DMS114 treated with DMSO at 0.1 percent for 48 hours (cell line): ENCODE measurements at regions not wholly inside any gene's neighbourhood (a gene's known extent, or its start where the extent isn't known, plus 50 kb on each side); places are given as distances from the start of the nearest gene placed in this dataset.
"Not testable (repeated sequence)": the region's sequence is repeated elsewhere in the genome, so short reads cannot be mapped to it uniquely, and the experiment has no call there.

Source experiments
- DNase-seq: peaks from one replicate; lab custom pipeline; 2025; ENCODE audit not compliant: unreplicated experiment; lab: John Stamatoyannopoulos, UW

DNA sequence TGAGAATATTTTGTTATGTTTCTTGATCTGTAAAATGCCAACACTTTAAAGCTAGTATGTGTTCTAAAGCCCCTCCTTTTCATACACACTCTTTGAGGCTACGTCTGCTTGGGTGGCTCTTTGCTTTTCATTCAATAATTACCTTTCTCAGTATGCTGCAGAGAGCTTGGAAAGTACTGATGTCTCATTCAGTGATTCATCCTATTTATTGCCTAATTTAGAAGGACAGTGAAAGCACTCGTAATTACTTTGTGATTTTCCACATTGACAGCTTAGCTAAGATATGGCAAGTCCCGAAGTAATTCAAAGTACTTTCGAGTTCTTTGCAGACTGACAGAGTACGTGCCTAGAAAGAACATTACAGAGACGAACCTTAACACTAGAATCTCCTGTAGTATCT is 57.2 kb downstream of the BMP15 start:
- DNase-seq = no peak

DNA sequence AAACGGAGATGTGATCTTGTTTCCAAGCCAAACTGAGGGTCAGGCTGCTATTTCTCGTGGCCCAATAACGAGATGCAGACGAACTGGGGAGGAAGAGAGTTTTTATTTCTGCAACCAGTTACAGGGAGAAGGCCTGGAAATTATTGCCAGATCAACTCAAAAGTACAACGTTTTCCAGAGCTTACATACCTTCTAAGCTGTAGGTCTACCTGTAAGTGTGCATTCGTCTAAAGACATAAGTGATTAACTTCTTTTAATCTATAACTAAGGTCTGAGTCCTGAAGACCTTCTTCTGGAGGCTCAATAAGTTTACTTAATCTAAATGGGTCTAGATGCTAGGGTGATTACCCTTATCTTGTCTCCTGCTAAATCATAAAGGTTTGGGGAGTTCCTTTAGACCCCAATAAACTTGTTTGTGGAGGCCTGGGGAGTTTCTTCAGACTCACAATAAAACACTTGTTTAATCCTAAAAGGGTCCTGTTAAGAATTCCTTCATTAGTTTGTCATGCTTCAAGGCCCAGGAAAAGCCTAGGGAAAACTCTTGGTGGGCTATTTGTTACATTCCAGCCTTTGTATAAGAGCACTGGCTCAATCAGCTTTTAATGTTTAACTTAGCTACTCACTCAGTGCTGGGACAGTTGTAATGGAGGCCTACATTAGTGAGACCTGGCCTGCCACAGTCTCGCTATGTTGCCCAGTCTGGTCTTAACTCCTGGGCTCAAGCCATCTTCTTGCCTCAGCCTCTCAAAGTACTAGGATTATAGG is 58.5 kb downstream of the BMP15 start:
- not testable (repeated sequence) for DNase-seq

DNA sequence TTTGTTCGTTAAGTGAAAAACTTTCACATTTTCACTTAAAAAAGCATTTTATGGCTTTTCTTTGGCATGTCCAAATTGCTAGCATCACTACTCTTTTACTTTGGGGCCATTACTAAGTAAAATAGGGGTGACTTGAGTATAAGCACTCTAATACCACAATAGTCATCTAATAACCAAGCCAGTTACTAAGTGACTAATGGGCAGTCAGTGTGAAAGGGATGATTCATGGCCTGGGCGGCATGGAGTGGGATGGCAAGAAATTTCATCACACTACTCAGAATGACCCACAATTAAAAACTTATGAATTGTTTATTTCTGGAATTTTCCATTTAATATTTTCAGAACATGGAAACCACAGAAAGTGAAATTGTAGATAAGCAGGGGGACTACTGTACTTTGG is 60.9 kb downstream of the BMP15 start:
- no peak for DNase-seq

DNA sequence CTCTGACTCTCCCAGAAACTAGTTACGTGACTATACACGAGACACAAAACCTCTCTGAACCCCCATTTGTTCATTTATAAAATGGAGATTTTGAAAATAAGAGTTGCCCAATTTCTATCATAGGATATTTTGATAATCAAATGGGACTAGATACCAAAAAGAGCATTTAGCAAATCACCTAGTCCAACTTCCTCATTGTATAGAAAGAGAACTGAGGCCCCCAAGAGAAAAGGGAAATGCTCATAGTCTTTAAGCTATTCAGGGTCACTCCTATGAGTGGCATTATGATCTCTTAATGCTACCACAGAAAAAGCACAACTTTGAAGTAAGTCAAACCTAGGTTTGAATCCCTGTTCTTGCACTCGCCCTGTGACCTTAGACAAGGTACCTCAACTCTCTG is 62.7 kb downstream of the BMP15 start:
- no peak for DNase-seq

DNA sequence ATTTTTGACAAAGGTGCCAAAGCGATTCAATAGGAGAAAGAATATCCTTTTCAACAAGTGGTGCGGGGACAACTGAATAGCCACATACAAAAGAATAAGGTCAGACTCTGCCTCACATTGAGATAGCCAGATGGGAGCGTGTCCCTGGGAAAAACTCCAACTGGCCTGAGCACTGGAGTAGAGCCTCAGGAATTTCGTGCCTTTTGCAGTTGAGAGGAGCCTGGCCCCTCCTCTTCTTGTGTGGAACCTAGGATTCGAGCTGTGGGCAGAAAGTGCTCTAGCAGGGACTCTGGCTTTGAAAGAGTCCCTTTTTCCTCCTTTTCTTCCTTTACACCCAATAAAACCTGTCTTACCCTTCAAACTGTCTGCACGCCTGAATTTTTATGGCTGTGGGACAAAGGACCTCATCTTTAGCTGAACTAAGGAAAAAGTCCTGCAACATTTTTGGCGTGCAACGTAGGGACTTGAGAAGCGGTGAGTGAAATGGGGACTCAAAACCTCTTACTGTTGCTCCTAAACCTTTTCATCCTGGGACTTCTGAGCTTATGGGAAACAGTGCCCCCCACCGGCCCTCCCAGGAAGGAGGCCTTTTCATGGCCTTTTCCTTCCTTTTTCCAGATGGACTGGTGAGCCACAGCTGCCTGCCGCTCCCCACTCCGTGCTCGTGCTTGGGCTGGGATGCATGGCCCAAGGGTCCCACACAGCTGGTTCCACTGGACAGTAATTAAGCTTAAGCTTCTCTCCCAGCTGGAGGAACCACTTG is 68.6 kb downstream of the BMP15 start:
- DNase-seq = no peak

DNA sequence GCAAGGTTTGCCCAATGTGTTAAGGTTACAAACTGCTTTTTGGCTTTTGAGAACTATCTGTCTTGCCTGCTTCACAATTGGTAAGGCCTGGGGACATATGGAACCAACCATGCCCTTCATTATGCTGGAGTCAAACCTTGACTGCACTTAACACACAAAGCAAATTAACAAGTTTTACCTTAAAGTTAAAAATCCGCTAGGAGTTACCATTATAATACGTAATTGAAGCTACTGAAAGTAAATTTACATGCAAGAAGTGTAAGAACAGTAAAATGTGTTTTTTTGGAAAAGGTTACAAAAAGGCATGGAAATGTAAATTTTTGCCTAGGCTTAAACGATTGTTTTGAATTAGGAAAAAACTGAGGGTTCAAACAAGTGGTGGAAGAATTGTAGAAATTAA is 69.7 kb downstream of the BMP15 start:
- no peak for DNase-seq

DNA sequence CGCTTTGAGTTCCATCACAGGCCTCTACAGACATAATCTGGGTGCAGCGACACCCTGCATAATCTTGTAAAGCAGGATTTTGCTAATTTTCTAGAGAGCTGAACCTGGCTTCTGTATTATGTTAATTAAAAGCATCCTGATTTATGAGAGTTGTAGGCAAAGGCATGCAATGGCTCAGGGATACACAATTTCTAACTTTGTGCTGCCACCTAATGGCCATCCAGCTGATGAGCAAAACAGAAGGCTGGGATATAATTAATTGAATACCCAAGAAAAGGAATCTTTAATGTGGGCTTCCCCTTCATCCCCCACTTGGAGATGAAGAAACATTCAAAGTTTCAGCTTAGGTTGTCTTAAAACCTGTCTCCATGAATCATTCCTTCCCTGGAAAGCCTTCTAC is 78.1 kb downstream of the BMP15 start:
- DNase-seq = peak; percentile 3

DNA sequence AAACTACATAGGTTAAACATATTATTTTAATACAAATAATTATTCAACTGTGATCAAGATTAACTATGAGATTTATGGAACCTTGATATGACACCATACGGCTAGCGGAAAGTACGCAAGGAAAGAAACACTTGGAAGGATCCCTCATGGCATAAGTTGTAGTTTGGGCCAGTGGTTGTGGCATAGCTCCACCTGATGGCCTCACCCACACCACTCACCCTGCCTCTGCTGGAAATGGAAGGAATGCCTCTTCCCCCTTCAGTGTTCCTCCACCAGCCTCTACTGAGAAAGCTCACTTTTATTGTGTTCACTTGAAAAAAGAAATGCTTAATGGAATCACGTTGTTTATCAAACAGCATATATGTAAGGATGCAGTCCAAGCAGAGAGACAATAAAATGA is 86.4 kb downstream of the BMP15 start:
- no peak for DNase-seq

DNA sequence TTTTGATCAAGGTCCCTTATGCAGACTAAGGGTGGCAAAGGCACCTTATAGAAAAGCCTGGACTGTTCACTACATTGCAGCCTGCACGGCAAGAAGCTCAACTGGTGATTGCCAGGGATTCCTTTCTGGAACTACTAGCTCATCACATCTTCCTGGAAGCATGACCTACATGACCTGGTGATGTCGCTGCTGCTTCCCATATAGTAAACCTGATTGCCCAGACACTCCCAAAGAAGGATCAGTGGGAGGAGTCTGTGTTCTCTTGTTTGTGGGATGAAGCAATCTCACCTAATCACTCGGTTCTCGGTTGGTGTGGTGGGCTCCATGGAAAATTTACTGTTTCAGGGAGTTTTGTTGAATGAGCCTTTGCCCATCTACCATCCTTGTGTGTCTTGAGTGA is 89.8 kb downstream of the BMP15 start:
- DNase-seq = not testable (repeated sequence)

DNA sequence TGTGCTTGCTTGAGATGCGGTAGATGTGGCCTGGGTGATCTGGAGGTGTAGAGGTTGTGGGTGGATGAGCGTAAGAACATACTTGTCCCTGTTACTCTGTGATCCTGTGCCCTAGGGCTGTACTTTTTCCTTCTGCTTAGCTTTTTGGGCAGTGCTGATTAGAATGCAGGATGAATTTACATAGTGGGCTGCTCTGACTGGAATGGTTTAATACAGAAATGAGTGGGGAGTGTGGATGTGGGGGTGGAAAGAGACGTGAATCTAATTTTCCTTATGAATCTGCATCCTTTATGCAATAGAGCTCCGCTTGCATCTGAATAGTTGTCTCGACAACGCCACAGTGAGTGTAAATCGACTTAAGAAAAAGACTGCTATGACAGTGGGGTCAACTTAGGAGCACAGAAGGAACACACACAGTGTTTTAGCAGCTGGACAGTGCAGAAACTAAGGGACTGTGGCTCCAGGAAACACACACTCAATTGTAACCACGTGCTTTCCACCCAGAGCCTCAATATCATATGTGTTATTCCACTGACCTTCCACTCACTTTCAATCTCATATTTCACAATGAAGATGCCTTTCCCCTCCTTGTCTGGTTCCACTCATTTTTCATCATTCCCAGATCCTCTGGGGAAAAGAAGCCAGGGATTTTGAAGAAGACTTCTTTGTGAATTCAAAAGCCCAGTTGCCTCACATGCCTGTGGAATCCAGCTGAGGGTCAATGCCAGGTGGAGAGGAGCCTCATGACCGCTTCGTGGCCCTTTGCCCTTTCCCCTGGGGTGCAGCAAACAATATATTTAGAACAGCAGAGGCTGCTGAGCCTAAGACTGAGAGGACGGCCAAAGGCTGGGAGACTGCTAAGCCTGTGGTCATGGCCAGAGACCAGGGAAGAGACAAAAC is 91.4 kb downstream of the BMP15 start:
- not testable (repeated sequence) for DNase-seq

DNA sequence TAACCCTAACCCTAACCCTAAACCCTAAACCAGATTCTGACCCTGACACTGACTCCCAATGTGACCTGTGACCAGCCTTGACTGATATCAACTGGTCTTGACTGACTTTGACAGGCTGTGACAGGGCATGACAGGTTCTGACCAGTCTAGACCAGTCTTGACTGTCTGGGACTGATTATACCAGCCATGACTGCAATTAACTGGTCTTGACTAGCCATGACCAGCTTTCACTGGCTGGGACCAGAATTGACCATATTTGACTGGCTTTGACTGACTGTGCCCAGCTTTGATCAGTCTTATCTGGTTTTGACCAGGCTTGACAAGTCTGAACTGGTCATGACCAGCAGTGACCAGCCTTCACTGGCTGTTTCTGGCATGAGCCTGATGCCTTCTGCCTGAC is 95.5 kb downstream of the BMP15 start:
- no peak for DNase-seq

DNA sequence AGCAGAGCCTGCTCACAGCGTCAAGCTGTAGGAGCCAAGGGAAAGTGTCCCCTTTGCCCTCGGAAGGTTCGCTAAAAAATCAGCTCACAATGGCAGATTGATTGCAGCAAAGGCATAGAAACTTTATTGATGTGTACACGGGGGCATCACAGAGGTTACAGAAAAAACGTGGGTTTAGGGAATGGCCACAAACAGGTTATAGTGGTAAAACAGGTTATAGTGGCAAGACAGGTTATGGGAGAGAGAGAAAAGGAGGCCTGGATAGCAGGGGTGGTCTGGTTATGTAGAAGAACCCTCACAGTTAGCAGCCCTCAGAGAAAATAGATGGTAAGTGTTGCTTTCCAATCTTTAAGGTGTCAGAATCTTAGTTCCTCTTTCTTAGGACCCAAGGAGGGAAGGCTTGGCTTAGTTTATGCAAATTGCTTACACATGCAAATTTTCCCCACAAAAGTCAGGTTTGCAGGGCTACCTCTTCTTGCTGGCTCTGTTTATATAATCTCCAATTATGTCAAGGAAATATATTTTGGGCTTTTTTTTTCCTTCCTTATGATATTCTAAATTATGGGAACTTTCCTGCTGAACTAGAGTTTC is 113.7 kb downstream of the BMP15 start:
- no peak for DNase-seq

DNA sequence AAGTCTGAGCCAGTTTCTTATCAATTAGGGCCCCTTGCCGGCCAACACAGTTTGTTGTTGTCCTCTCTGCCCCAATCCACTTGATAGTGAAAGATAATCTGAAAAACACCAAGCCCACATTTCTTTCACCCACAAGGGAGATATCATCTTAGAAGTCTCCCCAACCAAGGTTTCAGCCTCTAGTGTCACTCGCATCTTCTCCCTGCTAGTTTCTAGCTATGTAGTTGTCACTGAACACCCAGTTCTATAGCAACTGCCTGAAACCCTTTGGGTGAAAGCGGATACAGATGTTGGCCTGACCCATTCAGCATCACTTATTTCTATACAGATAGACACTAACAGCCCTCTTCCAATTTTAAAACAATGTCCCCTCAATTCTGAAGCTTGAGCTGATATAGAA is 116.3 kb downstream of the BMP15 start:
- no peak for DNase-seq

DNA sequence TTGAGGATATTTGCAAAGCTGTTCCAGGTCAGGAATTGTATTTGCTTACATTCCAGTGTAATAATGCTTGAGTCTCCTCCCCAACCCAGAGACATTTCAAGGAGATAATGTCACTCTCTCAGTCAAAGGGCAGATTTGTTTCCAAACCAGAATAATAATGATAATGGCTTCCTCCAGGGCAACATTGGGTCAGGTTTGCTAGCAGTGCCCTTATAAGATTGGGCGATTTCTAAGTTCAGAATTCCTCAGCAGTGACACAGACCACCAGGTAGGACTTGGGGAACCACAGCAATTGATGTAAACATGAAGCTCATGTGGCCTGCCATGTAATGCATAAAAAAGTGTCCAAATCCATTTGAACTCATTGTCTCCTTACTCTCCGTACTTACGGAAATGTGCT is 125.2 kb downstream of the BMP15 start:
- no peak for DNase-seq

DNA sequence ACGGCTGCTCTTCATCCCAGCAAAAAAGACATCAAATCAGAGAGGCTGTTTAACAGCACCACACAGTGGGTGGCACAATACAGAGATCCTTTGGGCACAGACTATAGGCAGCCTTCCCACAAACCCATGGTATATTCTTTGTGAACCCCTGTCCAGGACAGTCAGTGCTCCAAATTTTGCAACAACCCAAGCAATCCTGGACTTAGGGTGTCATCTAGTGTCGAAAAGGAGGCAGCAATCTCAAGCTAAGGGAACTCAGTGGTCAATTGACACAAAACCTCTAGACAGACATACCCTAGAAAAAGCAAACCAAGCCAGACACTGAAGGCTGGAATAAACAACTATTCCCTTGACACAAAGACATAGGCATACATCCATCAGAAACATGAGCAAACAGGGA is 137.4 kb downstream of the BMP15 start:
- DNase-seq = peak; percentile 16

DNA sequence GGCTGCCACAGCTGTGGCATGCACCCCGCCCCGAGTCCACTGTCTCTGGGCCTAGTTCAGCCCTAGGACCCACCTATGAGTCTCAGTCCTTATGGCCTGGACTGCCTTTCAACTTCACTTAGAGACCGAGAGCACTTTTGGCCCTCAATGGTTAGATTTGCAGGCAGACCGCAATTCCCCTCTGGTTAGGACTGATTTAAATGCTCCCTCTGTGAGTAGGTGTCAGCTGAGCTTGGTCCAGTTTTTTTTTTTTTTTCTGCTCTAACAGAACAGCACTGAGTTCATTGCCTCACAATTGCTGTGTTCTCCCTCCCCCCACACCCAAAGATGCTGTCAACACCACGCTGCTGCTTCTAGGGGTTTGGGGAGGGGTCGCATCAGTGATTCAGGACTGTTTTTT is 143.2 kb downstream of the BMP15 start:
- DNase-seq = no peak

DNA sequence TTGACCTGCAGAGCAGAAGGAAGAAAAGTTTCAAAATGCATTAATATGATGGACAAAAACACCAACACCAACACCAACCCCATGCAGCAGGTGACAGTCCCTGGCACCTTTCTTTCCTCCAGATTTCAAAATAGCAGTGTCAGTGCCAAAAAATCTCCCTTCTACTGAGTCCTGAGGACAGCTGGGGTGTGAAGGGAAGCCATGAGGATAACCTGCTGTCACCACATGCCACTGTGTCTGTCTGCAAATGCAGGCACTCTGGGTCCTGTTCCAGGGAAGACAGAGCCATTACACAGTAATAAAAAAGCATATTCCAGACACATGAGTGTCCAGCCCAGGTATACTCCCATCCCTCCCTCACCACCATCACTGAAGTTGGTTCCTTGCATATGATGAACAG is 187.5 kb downstream of the BMP15 start:
- DNase-seq = no peak

DNA sequence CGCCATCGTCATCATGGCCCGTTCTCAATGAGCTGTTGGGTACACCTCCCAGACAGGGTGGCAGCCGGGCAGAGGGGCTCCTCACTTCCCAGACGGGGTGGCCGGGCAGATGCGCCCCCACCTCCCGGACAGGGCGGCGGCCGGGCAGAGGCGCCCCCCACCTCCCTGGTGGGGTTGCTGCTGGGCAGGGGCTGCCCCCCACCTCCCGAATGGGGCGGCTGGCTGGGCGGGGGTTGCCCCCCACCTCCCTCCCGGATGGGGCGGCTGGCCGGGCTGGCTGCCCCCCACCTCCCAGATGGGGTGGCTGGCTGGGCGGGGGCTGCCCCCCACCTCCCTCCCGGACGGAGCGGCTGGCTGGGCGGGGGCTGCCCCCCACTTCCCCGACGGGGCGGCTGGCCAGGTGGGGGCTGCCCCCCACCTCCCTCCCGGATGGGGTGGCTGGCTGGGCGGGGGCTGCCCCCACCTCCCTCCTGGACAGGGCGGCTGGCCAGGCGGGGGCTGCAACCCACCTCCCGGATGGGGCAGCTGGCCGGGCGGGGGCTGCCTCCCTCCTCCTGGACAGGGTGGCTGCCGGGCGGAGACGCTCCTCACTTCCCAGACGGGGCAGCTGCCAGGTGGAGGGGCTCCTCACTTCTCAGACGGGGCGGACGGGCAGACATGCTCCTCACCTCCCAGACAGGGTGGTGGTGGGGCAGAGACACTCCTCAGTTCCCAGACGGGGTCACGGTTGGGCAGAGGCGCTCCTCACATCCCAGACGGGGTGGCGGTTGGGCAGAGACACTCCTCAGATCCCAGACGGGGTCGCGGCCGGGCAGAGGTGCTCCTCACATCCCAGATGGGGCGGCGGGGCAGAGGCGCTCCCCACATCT is 208.8 kb downstream of the BMP15 start:
- DNase-seq = not testable (repeated sequence)

DNA sequence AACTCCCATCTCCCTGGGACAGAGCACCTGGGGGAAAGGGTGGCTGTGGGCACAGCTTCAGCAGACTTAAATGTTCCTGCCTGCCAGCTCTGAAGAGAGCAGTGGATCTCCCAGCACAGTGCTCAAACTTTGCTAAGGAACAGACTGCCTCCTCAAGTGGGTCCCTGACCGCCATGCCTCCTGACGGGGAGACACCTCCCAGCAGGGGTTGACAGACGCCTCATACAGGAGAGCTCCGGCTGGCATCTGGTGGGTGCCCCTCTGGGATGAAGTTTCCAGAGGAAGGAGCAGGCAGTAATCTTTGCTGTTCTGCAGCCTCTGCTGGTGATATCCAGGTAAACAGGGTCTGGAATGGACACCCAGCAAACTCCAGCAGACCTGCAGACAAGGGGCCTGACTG is 206.9 kb upstream of the NUDT10 start:
- not testable (repeated sequence) for DNase-seq

DNA sequence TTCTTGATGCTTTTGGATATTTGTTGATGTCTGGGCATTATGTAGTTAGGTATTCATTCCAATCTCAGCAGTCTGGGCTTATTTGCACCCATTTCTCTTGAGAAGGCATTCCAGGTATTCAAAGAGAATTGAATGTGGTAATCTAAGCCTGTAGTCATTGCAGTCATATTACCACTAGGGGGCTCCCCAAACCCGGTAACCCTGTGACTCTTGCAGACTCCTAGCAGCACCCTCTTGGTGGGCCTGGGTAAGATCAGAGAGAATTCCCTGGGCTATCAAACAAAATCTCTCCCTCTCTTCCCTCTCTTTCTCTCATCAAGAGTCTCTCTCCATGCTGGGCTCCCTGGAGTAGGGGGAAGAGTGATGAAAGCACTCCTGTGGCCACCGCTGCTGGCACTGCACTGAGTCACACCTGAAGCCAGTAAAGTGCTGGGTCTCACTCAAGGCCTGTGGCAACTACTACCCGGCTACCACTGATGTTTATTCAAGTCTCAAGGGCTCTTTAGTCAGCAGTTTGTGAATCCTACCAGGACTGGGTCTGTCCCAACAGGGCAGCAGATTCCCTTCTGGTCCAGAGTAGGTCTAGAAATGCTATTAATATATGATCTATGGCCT is 187.7 kb upstream of the NUDT10 start:
- peak; percentile 2 for DNase-seq
